GM18499 (cell line): ENCODE measurements at regions not wholly inside any gene's neighbourhood (a gene's known extent, or its start where the extent isn't known, plus 50 kb on each side); places are given as distances from the start of the nearest gene placed in this dataset.

ENCODE experiments used
- ATAC-seq: cut with Tn5 transposase; IDR thresholded peaks from one replicate; pipeline ENCODE4 v1.9.1; 2021; ENCODE audit warnings: moderate number of reproducible peaks; ENCODE audit not compliant: insufficient read depth, unreplicated experiment

- no peak for ATAC-seq
Measured at GRCh38 chr12:125402874-125403789, 337.9 kb downstream of the AACS start.

DNA sequence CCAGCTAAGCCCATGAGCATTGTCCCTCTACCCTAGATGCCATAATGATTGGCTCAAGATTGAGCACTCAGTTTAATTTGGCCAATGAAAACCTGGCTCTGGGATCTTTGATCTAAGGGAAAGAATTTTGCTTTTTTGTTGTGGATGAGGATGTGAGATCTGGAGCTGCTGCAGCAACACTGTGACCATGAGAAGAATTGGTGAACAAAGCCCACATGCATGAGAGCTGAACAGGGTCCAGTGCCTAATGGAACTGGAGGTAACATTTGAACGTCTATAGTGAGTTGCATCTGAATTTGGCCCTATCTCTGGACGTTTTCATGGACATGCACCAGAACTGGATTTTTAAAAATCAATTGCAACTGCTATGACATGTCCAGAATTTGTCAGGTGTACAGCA is 338.6 kb downstream of the AACS start:
- ATAC-seq, result no peak

- peak; percentile 85 for ATAC-seq
Measured at GRCh38 chr12:125406131-125406530, 340.9 kb downstream of the AACS start.

DNA sequence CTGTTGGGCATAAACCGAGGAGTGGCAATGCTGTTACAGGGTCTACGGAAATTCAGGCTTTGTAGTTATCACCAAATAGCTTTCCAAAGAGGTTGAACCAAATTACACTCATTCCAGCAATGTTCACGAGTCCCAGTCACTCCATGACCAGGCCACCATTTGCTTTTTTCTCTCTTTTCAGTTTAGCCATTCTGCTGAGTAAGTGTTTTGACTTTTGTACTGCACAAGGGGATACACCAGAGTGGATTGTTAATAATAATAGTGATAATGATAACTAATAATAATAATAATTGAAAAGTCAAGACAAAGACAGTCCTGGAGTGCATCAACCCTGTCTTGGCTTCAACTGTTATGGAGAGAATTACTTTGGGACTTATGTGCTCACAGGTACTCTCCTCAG is 343.5 kb downstream of the AACS start:
- no peak for ATAC-seq

GRCh38 chr12:125412506-125412905 is 347.3 kb downstream of the AACS start:
- no peak for ATAC-seq

DNA sequence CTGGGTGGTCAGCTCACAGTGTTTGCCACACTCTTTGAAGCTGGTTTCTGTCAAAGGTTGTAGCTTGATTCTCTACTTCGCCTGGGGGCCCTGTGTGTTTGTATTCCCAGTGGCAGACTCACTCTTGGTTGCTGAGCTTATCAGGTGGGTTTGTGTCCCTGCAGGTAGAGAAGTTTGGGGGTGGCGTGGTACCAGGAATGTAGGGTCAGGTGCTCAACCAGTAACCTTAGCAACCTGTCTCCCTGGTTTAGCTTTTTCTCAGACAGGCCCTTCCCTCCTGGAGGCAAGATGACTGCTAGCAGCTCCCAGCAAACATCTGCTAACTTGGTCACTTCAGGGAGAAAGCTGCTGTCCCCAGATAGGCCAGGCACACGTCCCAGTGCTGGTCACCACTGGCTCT is 352.2 kb downstream of the AACS start:
- no peak for ATAC-seq

- ATAC-seq, result no peak
Measured at GRCh38 chr12:125418902-125419564, 353.8 kb downstream of the AACS start.

- ATAC-seq, result no peak
Measured at GRCh38 chr12:125424909-125425308, 359.7 kb downstream of the AACS start.

GRCh38 chr12:125431516-125431915 is 366.3 kb downstream of the AACS start:
- no peak for ATAC-seq

- no peak for ATAC-seq
Measured at GRCh38 chr12:125434131-125434530, 368.9 kb downstream of the AACS start.

DNA sequence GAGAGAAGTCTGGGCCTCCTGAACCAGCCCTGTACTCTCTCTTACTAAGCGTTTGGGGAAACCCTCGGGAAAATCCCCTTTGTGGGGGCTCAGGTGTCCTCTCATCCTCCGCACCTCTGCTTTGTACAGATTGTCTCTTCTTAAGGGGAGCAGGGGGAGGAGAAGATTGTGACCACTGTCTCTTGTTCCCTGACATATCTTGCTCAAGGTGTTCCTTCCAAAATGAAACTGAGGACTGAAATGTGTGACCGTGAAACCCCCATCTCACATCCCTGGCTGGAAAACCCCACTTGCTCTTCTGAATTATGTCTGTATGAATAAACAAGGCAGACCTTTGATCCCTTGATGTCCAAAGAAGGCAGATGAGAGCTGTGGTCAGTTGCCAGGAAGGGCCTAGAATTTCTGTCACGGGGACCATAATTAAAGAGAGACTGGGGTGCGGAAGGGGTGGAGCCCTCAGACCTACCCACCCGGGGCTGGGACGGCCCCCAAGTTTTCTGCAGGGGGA is 369.8 kb downstream of the AACS start:
- ATAC-seq, result peak; percentile 43

- no peak for ATAC-seq
Measured at GRCh38 chr12:125435871-125436270, 370.6 kb downstream of the AACS start.

- no peak for ATAC-seq
Measured at GRCh38 chr12:125436686-125437085, 371.5 kb downstream of the AACS start.

DNA sequence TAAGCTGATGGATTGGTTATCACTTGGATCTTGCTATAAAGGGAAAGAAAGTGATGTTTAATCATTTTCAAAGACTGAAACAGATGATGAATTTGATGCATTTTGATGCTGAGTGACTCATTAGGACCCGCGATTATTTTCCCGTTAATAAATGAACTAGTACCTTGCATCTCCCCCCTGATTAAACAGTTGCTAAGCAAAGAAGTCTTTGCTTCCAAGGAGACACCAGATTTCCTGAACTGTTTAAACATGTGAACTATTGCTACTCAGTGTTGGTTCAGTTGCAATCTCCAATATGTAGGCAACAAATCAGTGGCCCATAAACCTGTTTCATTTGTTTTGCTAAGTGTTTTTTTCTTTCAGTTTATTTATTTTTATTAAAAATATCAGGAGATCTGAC is 375.2 kb downstream of the AACS start:
- ATAC-seq, result no peak

DNA sequence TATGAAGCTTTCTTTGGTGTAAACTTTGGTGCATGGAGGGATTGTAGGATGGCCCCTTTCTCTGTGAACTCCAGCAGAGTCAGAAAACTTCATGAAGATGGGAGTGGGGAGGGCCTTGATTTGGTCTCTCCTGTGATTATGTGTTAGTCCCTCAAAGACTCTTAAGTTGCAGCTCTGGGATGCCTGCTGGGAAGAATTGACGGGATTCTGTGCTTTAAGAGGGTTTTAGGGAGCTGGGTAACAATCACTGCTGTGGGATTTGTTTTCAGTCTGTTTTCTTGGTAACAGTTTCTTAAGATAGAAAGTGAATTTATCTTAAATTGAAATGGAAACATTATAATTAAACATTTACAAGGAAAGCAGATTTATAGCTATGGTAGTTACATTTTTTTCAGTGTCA is 378.1 kb downstream of the AACS start:
- ATAC-seq, result no peak

- ATAC-seq, result no peak
Measured at GRCh38 chr12:125451408-125451807, 386.2 kb downstream of the AACS start.

- ATAC-seq, result no peak
Measured at GRCh38 chr12:125453751-125454150, 388.5 kb downstream of the AACS start.

DNA sequence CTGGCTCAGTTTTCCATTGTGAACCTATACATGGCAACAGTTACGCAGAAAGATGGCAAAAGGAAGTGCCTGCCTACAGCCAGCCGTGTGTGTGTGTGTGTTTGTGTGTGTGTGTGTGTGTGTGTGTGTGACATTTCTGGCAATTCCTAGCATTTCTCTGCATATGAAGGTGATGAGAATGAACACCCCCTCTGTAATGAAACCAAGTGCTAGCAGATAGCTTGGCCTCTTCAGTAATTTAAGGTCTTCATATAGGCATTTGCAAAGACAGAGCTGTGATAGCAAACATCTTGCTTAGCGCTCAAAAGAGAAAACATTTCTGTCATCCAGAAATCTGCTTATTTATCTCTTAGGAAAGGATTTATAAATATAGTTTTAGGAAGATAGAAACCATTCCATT is 389.1 kb downstream of the AACS start:
- no peak for ATAC-seq

DNA sequence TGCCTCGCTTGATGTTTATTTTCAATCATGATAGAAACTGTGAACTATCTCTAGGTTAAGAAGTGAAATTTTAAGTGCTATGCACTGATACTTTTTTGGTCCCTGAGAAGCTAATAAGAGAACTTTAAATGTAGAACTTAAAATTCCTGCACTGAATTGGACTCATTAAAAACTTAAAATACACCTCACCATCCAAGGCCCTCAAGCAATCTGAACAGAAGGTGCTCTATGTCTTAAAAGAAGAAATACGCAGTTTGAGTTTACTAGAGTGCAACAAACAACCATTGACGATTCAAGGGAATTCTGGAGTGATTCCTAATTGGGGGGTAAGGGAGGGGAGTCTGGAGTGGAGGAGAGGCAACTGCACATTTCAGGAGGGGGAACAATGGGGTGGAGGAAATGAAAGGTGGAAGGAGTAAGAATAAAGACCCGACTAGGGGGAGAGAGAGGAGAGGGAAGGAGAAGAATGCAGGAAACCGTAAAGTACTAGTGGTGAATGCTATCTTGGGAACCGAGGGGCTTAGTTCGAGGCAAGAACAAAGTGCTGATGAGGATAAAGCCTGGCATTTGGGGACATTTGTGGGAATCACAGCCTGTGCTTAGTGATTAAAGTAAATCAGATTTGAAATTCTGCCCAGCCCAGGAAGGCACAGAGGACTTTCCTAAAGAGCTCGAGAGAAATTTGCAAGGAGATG is 389.7 kb downstream of the AACS start:
- no peak for ATAC-seq

DNA sequence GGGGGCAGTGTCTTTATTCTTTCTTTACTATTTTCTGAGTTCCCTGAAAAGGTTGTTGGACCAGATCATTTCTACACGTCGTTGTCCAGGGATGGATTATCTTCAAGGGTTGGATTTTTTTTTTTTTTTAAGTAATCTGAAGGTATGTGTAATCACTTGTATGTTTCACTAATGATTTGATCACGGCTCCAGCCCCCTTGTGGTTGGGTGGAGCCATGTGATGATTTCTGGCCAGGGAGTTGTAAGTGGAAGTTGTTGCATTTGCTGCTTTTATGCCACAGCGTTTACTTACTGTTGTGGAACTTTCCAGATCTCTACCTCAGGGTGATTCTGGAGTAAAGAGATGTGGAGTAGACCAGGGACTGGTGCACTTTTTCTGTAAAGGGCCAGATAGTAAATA is 390.3 kb downstream of the AACS start:
- no peak for ATAC-seq
